HG03060 (cell line): ENCODE measurements at regions not wholly inside any gene's neighbourhood (a gene's known extent, or its start where the extent isn't known, plus 50 kb on each side); places are given as distances from the start of the nearest gene placed in this dataset.

Experiments
- ATAC-seq: cut with Tn5 transposase; IDR thresholded peaks from one replicate; pipeline ENCODE4 v1.9.1; 2021; ENCODE audit warnings: low read depth, moderate number of reproducible peaks; ENCODE audit not compliant: unreplicated experiment

GRCh38 chr12:105773471-105773870, 365.3 kb downstream of the NUAK1 start:
- ATAC-seq = no peak

DNA sequence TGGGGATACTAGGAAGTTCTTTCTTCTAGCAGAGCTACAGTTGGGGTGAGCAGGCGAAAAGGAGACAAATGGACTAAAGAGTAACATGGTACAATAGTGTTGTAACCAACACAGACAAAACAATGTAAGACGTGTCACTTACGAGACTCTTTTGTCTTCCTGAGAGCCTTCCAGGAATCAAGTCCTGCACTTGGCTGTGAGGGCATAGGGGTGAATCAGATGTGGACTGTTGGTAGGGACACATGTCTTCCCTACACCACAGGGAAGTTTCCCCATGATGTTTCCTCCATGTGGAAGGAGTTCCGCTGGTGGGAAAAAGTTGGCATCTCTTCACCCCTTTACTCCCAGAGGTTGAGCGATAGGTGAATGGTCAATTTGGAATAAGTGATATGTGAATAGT, 364.7 kb downstream of the NUAK1 start:
- no peak for ATAC-seq

GRCh38 chr12:105775343-105775742, 363.4 kb downstream of the NUAK1 start:
- no peak for ATAC-seq

DNA sequence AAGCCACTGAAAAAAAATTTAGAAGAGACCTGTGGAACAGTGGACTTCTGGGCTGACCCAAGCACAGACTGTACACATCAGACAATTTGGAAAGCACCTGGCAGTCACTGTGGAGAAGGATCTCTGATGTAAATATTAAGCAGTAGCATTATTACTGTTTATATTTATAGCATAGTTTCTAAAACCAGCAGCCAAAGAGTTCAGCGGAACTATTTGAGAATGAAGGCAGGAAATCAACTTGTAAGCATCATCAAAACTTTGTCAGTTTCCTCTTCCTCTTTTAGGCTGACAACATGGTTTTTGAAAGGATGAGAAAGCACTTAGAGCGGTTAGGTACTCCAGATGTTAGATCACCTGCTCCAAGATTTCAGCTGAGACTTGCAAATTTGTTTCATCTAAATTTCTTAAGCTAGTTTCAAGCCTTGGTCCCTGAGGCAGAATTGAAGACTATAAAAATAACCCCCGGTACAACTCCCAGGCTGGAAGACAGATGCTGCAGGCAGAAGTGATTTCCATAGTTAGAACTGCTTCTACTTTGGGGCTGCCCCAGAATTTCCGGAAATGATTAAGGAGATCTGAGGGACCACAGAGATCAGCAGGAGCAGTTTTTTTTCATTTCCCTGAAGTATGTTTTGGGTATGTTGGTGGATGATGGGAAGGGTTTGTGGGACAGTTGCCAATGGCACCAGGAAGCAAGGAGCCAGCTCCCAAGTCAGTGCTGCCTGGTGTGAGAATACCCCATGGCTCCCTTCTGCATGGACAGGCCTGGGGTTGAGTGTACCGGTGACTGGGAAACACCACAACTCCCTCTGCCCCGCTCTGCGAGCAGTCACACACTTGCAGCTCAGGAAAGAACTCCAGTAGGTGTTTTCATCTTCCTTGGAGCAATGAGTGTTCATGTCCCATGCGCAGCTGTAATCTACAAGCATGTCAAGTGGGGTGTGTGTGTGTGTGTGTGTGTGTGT, 354.5 kb downstream of the NUAK1 start:
- ATAC-seq = peak; percentile 77

DNA sequence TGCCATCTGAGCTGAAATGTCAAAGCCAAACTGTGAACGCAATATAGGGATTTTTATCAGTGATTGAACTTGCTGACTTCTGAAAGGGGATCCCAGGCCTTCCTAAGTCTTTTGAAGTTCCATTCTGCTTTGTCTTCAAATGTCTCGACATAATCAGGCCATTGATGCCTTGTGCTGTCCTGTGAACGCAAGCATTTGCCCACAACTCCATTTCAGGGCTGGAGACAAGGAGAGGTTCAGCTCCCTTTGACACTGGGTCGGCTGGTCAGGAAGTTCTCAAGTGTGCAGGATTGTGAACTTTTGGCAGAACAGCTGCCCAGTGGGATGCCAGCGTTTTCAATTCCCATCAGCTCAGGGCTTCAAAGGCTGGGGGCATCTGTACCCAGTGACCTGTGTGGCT, 345.3 kb downstream of the NUAK1 start:
- ATAC-seq = no peak

- no peak for ATAC-seq
These were observed 340.4 kb downstream of the NUAK1 start for GRCh38 chr12:105798256-105798845.

- ATAC-seq = no peak
These were observed 339.7 kb downstream of the NUAK1 start for GRCh38 chr12:105799103-105799502.

DNA sequence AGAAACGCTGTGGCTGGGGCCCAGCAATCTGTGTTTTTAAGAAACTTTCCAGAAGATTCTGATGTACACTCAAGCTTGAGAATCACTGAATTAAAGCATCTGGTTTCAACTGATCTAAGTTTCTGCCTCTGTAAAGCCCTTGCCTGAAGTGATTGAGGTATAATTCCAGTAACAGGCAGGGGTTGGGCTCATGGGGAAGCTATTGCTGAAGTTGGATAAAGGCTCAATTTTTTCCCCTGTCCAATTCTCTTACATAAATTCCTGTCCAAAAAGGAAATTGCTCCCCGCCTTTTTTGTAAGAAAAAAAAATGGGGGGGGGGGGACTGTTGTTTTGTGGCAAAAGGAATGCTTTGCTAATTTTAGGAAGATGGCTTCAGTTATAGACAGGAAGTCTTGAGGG, 337.4 kb downstream of the NUAK1 start:
- no peak for ATAC-seq

DNA sequence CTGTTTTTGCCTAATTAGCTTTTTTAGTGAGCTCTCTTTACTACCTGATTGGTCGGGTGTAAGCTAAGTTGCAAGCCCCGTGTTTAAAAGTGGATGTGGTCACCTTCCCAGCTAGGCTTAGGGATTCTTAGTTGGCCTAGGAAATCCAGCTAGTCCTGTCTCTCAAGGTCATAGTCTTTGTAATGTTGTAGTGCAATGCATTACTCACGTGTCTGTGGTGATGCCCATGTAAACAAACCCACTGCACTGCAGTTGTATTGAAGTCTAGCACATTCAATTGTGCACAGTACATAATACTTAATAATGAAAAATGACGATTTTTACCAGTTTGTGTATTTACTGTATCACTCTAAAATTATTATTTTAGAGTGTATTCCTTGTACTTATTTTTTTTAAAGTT, 335.5 kb downstream of the NUAK1 start:
- ATAC-seq = no peak

GRCh38 chr12:105804591-105805265, 334.0 kb downstream of the NUAK1 start:
- no peak for ATAC-seq

DNA sequence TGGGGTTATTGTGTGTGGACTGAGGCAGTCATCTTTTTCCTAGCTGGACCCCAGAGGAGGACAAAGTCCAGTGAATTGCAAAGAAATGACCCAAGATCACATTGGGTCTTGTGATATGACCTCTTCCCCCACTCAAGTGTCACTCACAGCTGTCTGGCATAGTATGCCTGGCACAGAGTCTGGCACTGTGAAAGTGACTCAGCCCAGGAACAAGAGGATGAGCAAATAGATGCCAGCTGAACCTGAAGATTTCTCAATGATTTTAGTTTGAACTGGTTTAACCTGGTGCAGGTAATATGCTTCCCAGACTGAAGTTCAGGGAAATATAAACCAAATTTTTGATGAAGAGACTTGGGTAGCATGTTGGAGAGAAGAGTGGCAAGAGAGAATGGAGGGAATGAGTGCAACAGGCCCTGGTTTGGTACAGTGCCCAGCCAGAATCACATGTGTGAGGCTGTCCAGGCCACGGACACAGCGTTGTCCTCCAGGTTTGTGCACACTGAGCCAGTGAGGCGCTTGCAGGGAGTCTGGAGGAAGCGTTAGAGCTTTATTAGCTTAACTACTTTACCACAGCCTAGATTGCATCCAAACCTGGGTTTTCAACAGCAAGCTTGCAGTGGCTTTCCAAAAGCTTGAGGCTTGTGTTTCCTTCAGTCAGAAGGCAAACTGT, 332.9 kb downstream of the NUAK1 start:
- ATAC-seq = no peak

DNA sequence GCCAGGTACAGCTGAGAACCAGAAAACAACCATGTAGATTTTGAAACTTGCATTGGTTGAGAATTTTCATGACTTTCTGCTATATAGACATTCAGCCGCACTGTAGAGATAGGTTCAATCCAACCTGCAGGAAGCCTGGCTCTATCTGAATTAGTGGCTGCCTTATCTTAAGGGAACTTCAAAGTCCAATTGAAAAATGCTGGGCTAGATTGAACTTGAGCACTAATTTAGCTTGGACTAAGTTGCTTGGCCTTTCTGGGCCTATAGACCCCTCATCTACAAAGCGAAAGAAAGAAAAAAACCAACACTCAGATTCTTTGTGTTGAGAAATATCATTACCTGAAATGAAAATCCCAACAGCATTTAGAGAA, 332.4 kb downstream of the NUAK1 start:
- ATAC-seq = no peak

DNA sequence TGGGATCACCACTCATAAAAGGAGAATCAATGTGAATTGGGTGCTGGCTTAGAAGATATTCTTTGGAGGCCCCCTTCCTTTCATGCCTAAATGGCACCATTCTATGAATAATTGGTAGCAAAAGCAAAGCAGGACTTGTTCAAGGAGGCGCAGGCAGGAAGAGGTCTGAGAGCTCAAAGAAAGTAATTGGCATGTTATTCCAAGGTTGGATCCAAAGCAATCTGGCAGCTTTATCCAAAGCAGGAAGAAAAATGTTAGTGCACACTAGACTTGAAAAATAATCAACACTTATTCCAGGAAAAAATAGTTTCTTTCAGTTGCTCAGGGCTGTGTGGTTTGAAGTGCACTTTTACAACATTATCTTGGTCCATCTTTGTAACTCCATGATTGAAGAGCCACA, 326.4 kb downstream of the NUAK1 start:
- no peak for ATAC-seq

DNA sequence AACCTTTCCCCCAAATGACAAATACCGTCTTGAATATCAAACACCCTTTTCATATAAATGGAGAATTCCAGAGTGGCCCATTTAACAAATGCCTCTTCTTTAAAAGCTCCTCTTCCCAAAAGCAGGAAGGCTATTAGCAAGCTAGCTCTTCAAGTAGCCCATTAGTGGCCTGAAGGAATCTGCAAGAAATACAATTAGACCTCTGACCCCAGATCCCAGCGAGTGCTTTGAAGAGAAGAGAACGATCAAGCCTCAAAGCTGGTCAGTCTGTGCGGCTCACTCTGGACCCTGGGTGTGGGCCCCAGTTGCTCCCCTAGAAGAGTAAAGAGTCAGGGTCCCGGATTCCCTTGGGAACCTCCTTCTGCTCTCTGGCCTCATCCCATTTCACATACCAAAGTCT, 325.6 kb downstream of the NUAK1 start:
- ATAC-seq = no peak

GRCh38 chr12:105814283-105814682, 324.5 kb downstream of the NUAK1 start:
- ATAC-seq = no peak

GRCh38 chr12:105819549-105819948, 319.2 kb downstream of the NUAK1 start:
- ATAC-seq = no peak

DNA sequence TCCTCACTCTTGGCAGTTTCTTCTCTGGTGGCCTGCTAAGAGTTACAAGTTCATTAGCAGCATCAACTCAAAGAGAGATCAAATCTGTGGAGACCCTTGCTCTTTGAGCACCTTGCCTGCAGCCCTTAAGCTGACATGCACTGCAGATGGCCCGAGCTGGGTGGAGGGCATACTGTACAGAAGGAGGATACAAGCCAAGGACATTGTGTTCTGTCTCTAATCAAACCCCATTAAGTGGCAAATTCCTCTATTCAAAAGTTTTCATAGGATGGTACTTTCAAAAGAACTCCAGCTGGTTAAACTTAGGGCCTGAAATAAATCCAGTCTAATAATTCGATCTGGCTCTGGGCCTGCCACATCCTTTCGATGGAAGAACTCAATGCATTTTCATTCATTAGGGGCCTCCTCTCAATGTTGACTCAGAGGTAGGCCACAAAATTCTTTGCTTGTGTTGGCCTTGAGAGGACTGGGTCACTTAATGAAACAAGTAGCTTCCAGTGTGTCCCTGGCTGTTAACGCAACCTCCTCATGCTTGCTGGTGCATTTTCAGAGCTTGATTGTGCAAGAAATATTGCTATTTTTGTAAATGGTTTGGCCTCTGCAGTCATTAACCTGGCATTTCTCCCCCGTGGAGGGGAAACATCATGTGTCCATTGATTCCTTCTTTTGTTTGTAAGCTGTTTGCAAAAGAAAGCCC, 318.2 kb downstream of the NUAK1 start:
- ATAC-seq = no peak

GRCh38 chr12:105822131-105823105, 316.3 kb downstream of the NUAK1 start:
- ATAC-seq = no peak

DNA sequence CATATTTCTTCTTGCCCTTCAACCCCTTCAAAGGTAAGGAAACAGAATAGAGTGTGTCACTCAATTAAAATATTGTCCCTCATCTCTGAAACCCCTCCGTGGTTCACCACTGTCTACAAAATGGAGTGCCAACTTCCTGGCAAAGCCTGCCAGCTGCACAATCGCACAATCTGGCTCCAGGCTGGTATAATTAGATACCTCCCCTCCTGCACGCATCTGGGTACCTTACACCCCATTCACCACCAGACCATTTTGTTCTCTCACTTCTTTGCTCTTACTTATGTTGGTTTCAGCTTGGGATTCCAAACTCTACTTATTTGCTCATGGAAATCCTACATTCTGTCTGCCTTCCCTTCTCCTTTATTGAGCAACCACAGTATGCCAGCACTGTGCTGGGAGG, 314.9 kb downstream of the NUAK1 start:
- ATAC-seq = no peak
